HCT116 (cell line): ENCODE measurements at regions not wholly inside any gene's neighbourhood (a gene's known extent, or its start where the extent isn't known, plus 50 kb on each side); places are given as distances from the start of the nearest gene placed in this dataset.

Experiments used
- CEBPB ChIP-seq: IDR thresholded peaks from 2 replicates; pipeline ENCODE4 v1.6.1; 2012; ENCODE audit warnings: low read depth
- EZH2 ChIP-seq: fragments of 200-600 bp; sonication (generic); IDR thresholded peaks from 2 replicates; pipeline ENCODE4 v1.6.1; 2017; ENCODE audit warnings: antibody characterized with exemption, mixed run types
- EZH2phosphoT487 ChIP-seq: fragments of 200-600 bp; IDR thresholded peaks from 2 replicates; pipeline ENCODE4 v1.6.1; 2018; ENCODE audit warnings: antibody characterized with exemption, borderline replicate concordance
- JUND ChIP-seq: IDR thresholded peaks from 2 replicates; pipeline ENCODE4 v1.6.1; 2012
- POLR2A ChIP-seq: IDR thresholded peaks from 2 replicates; pipeline ENCODE4 v1.7.0; 2011; ENCODE audit warnings: borderline replicate concordance; ENCODE audit not compliant: insufficient read depth, insufficient read length; ENCODE audit errors: extremely low read depth
- POLR2AphosphoS5 ChIP-seq: IDR thresholded peaks from 2 replicates; pipeline ENCODE4 v1.6.1; 2011; ENCODE audit warnings: mild to moderate bottlenecking, low read depth, low read length, moderate library complexity
- TCF7L2 ChIP-seq: IDR thresholded peaks from 2 replicates; pipeline ENCODE4 v1.7.0; 2011; ENCODE audit warnings: borderline replicate concordance, inconsistent platforms; ENCODE audit not compliant: insufficient read depth, insufficient read length; ENCODE audit errors: extremely low read depth
- YY1 ChIP-seq: IDR thresholded peaks from 2 replicates; pipeline ENCODE4 v1.6.1; 2011; ENCODE audit warnings: low read length, low read depth, moderate library complexity, mild to moderate bottlenecking; ENCODE audit not compliant: insufficient replicate concordance; ENCODE audit errors: extremely low read depth
- ZFX ChIP-seq: fragments of 450-650 bp; IDR thresholded peaks from 2 replicates; pipeline ENCODE4 v1.6.1; 2017
- TF ChIP-seq, protein P1 (sequence below), 3 experiments: fragments of 200-600 bp in 1 of 3; sonication (generic) in 1 of 3; IDR thresholded peaks in 2 of 3; conservative IDR thresholded peaks in 1 of 3; 2 replicates each; pipeline ENCODE4 v1.5.1; 2012 to 2017; ENCODE audit warnings: low read depth in 2 of 3, low read length in 2 of 3, antibody characterized with exemption in 1 of 3, borderline replicate concordance in 1 of 3, control low read depth in 1 of 3, mild to moderate bottlenecking in 1 of 3, mixed read lengths in 1 of 3, mixed run types in 1 of 3, moderate library complexity in 1 of 3; ENCODE audit not compliant: insufficient read depth in 1 of 3
- TF ChIP-seq, protein P2 (sequence below): IDR thresholded peaks from 2 replicates; pipeline ENCODE4 v1.6.1; 2012; ENCODE audit warnings: low read depth
- TF ChIP-seq, protein P3 (sequence below): IDR thresholded peaks from 2 replicates; pipeline ENCODE4 v1.6.1; 2012

DNA sequence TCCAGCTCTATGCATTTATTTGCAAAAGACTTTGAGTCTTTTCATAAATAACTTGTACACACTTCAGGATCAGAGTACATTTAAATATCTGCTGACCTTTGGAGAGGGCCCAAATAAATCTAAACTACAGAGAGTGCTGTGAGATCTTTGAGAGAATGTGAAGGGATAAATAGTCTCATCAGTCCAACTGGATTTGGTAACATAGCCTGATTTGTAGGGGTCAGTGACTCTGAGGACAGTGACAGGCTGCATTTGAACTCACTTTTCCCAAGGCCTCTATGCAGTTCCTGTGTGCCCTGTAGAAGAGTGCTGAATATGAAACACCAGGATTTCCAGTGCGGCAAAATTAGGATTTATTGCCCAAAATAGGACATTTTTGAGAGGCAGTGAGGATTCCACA, 136.2 kb downstream of the ZPLD1 start:
- TF ChIP-seq, protein P1, sequence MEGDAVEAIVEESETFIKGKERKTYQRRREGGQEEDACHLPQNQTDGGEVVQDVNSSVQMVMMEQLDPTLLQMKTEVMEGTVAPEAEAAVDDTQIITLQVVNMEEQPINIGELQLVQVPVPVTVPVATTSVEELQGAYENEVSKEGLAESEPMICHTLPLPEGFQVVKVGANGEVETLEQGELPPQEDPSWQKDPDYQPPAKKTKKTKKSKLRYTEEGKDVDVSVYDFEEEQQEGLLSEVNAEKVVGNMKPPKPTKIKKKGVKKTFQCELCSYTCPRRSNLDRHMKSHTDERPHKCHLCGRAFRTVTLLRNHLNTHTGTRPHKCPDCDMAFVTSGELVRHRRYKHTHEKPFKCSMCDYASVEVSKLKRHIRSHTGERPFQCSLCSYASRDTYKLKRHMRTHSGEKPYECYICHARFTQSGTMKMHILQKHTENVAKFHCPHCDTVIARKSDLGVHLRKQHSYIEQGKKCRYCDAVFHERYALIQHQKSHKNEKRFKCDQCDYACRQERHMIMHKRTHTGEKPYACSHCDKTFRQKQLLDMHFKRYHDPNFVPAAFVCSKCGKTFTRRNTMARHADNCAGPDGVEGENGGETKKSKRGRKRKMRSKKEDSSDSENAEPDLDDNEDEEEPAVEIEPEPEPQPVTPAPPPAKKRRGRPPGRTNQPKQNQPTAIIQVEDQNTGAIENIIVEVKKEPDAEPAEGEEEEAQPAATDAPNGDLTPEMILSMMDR (IDR thresholded peaks at IDR 0.05 in 2 of 3, conservative IDR thresholded peaks at IDR 0.05 in 1 of 3; ENCODE audit: borderline replicate concordance in 1 of 3, insufficient read depth in 1 of 3, low read depth in 2 of 3, low read length in 2 of 3), result no peak
- no peak for TF ChIP-seq TCF7L2
- no peak for TF ChIP-seq EZH2phosphoT487
- no peak for TF ChIP-seq POLR2A
- TF ChIP-seq JUND, result no peak
- TF ChIP-seq POLR2AphosphoS5, result no peak
- TF ChIP-seq ZFX, result no peak
- TF ChIP-seq CEBPB, result no peak
- TF ChIP-seq EZH2, result no peak
- TF ChIP-seq YY1, result no peak
- TF ChIP-seq, protein P2, sequence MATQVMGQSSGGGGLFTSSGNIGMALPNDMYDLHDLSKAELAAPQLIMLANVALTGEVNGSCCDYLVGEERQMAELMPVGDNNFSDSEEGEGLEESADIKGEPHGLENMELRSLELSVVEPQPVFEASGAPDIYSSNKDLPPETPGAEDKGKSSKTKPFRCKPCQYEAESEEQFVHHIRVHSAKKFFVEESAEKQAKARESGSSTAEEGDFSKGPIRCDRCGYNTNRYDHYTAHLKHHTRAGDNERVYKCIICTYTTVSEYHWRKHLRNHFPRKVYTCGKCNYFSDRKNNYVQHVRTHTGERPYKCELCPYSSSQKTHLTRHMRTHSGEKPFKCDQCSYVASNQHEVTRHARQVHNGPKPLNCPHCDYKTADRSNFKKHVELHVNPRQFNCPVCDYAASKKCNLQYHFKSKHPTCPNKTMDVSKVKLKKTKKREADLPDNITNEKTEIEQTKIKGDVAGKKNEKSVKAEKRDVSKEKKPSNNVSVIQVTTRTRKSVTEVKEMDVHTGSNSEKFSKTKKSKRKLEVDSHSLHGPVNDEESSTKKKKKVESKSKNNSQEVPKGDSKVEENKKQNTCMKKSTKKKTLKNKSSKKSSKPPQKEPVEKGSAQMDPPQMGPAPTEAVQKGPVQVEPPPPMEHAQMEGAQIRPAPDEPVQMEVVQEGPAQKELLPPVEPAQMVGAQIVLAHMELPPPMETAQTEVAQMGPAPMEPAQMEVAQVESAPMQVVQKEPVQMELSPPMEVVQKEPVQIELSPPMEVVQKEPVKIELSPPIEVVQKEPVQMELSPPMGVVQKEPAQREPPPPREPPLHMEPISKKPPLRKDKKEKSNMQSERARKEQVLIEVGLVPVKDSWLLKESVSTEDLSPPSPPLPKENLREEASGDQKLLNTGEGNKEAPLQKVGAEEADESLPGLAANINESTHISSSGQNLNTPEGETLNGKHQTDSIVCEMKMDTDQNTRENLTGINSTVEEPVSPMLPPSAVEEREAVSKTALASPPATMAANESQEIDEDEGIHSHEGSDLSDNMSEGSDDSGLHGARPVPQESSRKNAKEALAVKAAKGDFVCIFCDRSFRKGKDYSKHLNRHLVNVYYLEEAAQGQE, result no peak
- TF ChIP-seq, protein P3, sequence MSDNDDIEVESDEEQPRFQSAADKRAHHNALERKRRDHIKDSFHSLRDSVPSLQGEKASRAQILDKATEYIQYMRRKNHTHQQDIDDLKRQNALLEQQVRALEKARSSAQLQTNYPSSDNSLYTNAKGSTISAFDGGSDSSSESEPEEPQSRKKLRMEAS, result no peak
